ENCODE measurements at regions not wholly inside any gene's neighbourhood (a gene's known extent, or its start where the extent isn't known, plus 50 kb on each side); places are given as distances from the start of the nearest gene placed in this dataset.

DNA sequence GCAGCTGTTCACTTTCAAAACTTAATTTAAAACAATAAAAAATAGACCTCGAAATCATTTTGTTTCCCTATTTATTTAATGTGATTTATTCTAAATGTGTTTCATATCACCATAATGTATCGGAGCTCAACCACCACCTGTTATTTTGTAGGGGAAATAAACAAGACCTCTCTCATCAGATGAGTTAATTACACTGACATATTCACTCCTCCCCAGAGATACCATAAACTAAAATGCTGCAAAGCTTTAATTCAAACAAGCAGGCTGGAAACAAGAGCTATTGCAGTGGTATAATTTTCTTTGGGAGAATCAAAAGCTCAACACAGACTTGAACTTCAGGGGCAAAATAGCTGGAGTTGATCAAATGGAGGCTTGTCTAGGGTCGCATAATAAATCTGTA, 303.5 kb upstream of the TSHZ2 start:
- TF ChIP-seq, protein P1, sequence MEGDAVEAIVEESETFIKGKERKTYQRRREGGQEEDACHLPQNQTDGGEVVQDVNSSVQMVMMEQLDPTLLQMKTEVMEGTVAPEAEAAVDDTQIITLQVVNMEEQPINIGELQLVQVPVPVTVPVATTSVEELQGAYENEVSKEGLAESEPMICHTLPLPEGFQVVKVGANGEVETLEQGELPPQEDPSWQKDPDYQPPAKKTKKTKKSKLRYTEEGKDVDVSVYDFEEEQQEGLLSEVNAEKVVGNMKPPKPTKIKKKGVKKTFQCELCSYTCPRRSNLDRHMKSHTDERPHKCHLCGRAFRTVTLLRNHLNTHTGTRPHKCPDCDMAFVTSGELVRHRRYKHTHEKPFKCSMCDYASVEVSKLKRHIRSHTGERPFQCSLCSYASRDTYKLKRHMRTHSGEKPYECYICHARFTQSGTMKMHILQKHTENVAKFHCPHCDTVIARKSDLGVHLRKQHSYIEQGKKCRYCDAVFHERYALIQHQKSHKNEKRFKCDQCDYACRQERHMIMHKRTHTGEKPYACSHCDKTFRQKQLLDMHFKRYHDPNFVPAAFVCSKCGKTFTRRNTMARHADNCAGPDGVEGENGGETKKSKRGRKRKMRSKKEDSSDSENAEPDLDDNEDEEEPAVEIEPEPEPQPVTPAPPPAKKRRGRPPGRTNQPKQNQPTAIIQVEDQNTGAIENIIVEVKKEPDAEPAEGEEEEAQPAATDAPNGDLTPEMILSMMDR (conservative IDR thresholded peaks at IDR 0.05; ENCODE audit: low read depth, low read length), result no peak
- no peak for TF ChIP-seq EZH2 (IDR thresholded peaks at IDR 0.05; ENCODE audit: borderline replicate concordance, low read depth, low read length, poor library complexity, severe bottlenecking)
